Bronchial epithelial cell (primary cell): ENCODE measurements at regions not wholly inside any gene's neighbourhood (a gene's known extent, or its start where the extent isn't known, plus 50 kb on each side); places are given as distances from the start of the nearest gene placed in this dataset.
A peak's percentile ranks its signal among the peaks of the same experiment; 100 is the strongest.

ENCODE experiments used
- DNase-seq: peaks from one replicate; pipeline ENCODE4 v3.0.0-alpha.2; 2010; ENCODE audit warnings: low read depth
- FAIRE-seq: peaks from 2 replicates; lab custom pipeline; 2011; peaks lifted over from hg19 to GRCh38; lab: Jason Lieb, UNC
- H3K27me3 ChIP-seq: 2 replicates; pipeline ENCODE4 v1.5.1; 2011; ENCODE audit warnings: low read length; ENCODE audit not compliant: control insufficient read depth, insufficient read depth
- H3K36me3 ChIP-seq: 2 replicates; pipeline ENCODE4 v1.5.1; 2011; ENCODE audit warnings: low read length; ENCODE audit not compliant: control insufficient read depth, insufficient read depth
- H3K4me3 ChIP-seq: 2 replicates; pipeline ENCODE4 v1.5.1; 2011; ENCODE audit warnings: mild to moderate bottlenecking, low read depth, low read length, control low read depth
- TF ChIP-seq, protein P1 (sequence below): IDR thresholded peaks from 2 replicates; pipeline ENCODE4 v1.5.1; 2011; ENCODE audit warnings: mild to moderate bottlenecking, moderate library complexity, low read length, control low read depth, inconsistent platforms; ENCODE audit not compliant: insufficient read depth, severe bottlenecking

DNA sequence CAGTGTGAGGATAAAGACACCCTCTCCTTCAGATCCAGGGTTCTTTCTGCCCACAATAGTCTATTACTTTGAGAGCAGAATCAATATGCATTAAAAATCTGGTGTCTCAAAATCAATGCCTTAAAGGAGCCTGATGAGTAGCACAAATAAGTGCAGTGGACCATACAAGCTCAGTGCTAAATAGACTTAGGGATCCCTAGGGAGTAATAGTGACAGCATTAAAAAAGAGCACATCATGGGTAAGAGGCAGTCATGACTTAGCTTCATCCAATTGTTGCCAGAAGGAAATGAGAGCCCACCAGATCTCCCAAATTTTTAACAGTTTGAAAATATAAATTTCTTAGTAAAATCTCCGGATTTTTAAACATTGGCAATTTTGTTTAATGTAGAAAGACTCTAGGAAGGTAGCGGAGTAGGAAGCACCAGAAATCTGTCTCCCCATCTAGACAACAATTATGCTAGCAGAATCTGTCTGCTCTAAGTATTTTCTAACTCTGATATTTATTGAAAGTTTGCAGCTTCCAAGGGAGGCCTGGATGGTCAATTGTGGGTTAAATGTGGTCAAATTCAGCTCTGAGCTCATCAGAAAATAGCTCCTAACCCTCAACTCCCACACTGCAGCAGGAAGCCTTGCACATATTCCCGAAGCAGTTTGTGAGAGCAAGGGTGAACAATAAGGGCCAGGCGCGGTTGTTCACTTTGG, 443.9 kb downstream of the TLE1 start:
- no peaks in the 10 kb centered on the region for H3K36me3 ChIP-seq
- TF ChIP-seq, protein P1, sequence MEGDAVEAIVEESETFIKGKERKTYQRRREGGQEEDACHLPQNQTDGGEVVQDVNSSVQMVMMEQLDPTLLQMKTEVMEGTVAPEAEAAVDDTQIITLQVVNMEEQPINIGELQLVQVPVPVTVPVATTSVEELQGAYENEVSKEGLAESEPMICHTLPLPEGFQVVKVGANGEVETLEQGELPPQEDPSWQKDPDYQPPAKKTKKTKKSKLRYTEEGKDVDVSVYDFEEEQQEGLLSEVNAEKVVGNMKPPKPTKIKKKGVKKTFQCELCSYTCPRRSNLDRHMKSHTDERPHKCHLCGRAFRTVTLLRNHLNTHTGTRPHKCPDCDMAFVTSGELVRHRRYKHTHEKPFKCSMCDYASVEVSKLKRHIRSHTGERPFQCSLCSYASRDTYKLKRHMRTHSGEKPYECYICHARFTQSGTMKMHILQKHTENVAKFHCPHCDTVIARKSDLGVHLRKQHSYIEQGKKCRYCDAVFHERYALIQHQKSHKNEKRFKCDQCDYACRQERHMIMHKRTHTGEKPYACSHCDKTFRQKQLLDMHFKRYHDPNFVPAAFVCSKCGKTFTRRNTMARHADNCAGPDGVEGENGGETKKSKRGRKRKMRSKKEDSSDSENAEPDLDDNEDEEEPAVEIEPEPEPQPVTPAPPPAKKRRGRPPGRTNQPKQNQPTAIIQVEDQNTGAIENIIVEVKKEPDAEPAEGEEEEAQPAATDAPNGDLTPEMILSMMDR, result no peak
- H3K27me3 ChIP-seq, result no peaks in the 10 kb centered on the region
- DNase-seq (no peak), FAIRE-seq (no peak)
- no peak overlapping the region for H3K4me3 ChIP-seq

DNA sequence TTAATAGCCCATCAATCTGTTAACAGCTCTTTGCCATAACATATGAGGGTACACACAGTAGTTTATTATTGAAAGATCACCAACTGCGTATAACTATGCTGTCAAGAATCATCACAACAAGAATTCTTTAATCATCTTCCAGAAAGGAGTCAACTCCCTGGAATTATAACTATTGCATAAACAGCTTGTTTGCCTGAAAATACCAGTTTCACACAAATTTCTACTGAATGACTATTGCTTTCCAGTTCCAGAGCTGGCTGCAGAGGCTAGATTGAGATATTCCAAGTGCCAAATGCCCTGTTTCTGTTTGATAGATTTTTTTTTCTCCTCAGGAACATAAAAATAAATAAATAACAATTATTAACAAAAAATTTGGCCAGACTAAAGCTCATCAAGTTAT, 444.7 kb downstream of the TLE1 start:
- DNase-seq (no peak), FAIRE-seq (no peak)
- no peaks in the 10 kb centered on the region for H3K27me3 ChIP-seq
- TF ChIP-seq, protein P1, result no peak
- H3K36me3 ChIP-seq, result no peaks in the 10 kb centered on the region
- H3K4me3 ChIP-seq, result no peak overlapping the region

DNA sequence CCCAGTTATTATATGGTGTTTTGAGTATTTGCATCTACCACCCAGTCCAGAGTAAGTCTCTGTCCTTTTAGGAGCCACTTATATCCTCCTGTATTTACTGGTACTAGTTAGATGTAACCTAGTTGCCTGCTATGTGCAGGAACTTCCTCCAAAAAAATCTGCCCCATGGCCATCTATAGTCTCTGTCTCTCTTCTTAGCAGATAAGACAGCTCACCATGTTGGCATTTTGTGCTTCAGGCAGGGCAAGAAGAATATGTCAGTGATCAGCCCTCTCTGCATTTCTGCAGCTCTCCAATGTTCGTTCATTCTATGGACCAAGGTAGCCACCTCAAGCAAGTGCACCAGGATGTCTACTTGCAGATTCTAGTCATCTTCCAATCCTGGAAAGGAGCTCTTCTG, 446.5 kb downstream of the TLE1 start:
- H3K36me3 ChIP-seq, result no peaks in the 10 kb centered on the region
- no peak for FAIRE-seq
- no peak for DNase-seq
- H3K27me3 ChIP-seq, result no peaks in the 10 kb centered on the region
- TF ChIP-seq, protein P1, result no peak
- no peak overlapping the region for H3K4me3 ChIP-seq

DNA sequence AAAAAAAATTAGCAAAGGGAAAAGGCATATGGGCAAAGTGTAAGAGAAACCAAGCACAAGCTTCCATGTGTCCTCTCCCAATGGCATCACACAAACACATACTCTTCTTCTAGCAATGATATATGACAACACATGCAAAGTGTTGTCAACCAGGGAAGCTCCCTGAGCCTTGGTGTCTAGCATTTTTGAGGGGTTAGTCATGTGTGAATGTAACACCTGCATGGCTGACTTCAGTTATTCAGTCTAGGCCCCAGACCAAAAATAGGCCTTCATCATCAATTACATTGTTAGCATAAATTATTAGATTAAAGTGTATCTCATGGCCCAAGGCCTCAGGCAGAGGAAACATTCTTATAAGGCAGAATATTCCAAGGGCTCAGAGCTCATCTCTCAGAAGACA, 450.0 kb downstream of the TLE1 start:
- TF ChIP-seq, protein P1, result no peak
- FAIRE-seq, result no peak
- DNase-seq, result peak; percentile 4
- no peak overlapping the region for H3K4me3 ChIP-seq
- H3K27me3 ChIP-seq, result no peaks in the 10 kb centered on the region
- H3K36me3 ChIP-seq, result no peaks in the 10 kb centered on the region

DNA sequence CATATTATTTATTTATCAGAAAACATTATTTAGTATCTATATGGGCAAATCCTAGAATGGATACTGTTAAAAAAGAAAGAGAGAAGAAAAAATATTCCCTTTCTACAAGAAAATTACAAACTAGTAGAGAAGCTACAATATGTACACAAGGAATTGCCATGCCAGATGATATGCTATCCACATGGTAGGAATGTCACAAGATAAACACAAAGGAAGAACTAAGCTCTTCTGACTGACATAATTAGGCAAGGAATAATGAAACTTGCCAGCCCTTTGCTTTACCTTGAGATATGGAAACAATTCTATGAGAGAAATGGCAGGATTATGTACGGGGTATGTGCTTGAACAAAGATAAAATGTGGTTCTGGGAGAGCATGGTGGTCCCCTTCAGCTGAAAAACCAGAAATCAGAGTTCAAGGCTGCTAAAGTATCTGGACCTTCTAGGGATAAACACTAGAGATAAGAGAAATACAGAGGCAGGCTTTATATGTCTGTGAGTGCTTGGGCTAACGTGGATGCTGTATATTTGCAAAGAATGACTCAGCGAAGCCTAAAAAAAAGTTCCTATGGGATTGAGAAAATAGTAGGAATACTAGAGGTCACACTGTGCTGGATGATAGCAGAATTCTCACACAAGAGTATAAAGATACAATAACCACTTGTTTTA, 451.6 kb downstream of the TLE1 start:
- no peaks in the 10 kb centered on the region for H3K27me3 ChIP-seq
- H3K36me3 ChIP-seq, result no peaks in the 10 kb centered on the region
- FAIRE-seq (no peak), DNase-seq (no peak)
- TF ChIP-seq, protein P1, result no peak
- no peak overlapping the region for H3K4me3 ChIP-seq
